Islet of Langerhans (tissue), 1 donor: ENCODE measurements at regions not wholly inside any gene's neighbourhood (a gene's known extent, or its start where the extent isn't known, plus 50 kb on each side); places are given as distances from the start of the nearest gene placed in this dataset.
A peak's percentile ranks its signal among the peaks of the same experiment; 100 is the strongest.

Experiments
- FAIRE-seq: peaks from one replicate; lab custom pipeline; 2011; peaks lifted over from hg19 to GRCh38; lab: Jason Lieb, UNC

DNA sequence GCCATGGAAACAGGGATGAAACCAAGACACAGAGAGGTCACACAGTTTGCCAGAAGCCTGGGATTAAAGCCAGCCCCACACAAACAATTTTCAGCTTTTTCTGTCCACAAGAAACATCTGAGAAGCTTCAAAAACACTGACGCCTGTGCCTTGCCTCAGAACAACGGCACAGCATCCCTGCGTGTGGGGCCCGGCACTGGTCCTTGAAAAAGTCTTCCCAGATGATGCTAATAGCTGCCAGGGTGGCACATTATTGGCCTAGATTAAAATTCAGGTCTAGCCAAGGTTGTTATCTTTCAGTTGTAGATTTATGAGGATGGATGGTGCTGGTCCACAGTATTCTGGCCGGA is 321.4 kb downstream of the HAPSTR1 start:
- no peak for FAIRE-seq

DNA sequence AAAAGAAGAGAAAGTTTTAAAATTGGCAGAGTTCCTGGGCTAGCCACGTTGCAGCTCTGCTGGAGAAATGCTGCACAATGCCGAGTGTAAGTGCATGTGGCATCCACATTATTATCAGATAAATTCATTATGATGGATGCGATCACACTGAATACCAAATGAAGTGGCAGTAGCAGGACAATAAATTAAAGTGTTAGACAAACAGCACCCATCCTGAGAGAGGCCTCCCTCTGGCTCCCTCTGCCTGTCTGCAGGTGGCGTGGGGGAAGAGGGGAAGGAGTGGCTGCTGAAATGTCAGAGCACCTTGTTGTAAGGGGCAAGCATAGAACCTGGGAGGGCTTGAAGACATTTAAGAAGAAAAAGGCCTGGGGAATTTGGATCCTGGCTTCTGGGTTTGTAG is 324.1 kb downstream of the HAPSTR1 start:
- no peak for FAIRE-seq

DNA sequence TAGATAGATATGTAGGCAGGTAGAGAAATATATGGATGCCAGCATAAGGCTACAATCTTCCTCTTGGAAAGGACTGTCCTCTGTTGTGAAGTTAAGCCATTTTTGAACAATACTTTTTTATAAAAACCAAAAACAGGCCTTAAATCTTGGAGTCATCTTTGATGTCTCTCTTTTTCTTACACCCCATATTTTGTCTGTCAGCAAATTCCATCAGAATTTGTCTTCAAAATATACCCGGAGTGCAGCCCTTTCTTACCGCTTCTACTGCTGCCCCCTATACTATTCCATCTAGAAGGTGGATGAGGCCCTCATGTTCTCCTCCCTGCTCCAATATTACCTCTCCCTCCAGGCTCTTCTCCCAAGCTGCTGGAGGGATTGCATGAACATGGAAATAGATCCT is 326.5 kb downstream of the HAPSTR1 start:
- no peak for FAIRE-seq

DNA sequence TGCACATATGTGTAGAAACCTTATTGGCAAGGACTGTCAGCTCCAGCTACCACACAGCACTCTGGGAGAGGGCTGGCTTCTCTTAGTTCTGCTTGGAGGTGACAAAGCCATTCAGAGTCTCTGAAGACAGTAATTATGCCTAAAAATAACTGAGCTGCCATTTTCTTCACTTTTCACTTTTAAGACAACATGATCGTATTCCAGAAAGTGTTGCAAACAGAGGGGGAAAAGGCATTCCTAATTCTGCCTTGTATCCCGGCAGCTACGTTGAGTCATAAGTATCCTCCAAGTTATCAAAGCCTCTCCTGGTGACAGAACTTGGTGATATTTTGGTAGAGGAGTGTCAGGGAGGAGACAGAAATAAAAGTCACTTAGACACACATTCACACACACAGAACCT is 327.7 kb downstream of the HAPSTR1 start:
- no peak for FAIRE-seq

DNA sequence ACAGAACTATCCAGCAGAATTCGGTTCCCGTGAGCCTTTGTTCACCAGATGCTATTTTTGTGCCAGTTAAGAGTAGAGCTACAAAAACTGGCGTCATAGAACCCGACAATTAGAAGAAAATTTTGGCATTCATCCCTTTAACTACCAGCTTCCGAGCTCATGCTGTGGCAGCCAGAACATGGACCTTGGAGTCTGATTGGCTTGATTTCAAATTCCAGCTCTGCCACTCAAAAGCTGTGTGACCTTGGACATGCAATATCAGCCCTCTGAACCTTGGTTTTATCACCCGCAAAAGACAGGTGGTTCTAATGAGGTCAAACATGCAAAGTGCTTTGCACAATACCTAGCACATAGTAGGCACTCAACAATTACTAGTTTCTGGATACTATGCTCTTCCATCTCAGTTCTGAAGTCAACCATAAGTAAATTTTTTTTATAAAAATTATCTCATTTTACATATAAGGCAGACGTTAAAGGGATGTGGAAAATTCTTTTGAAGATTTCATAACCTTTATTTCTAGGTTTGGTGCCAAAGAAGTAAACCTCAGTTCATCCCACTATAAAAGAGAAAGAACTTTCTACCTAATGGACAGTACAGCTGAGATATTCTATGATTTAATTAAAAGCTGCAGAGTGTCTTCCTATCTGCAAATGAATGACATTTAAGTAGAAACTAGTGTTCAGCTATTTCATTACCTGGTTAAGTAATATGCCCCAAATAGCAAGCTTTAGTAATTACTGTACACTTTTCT is 331.5 kb downstream of the HAPSTR1 start:
- peak; percentile 49 for FAIRE-seq

DNA sequence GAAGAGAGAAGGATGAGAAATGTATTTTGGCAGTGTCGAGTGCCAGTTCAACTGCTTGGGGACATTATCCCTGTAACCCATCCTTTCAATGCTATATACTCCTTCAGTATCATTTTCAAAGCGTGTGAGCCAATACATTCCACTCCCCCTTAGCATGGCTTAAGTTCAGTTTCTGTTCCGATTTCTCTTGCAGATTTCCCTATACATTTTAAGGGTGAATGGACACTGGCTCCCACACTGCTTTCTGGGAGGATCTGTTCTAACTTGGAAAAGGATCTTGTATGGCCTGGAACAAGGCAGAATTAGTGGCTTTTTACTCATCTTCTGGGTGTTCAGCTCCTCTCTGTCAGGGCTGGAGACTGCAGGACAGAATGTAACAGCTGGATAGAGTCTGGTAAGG is 333.8 kb downstream of the HAPSTR1 start:
- FAIRE-seq, result no peak

DNA sequence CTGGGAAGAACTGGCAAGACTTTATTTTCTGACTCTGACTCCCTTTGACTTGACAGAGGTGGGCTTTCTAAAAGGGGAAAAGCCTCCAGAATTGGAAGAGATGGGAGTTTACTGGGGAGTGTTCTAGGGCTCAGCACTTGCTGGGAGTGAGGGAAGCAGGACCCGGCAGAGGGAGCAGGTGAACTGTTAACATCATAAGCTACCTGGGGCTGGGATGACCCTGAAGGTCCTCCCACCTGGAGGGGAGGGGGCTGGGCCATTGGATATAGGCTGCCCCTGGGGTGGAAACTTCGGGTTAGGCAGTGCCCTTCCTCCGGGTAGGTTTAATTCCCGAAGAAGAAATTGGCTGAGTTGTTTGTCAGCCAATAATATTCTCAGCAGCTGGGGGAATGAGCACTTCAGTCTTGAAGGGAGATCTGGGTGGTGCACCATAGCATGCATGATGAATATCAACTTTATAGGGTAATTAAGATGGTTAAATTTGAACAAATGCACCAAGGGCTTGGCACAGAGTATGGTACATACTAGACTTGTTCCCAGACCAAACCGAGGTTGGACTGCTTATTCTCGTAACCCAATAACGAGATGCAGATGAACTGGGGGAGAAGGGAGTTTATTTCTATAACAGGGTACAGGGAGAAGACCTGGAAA is 337.0 kb downstream of the HAPSTR1 start:
- no peak for FAIRE-seq

DNA sequence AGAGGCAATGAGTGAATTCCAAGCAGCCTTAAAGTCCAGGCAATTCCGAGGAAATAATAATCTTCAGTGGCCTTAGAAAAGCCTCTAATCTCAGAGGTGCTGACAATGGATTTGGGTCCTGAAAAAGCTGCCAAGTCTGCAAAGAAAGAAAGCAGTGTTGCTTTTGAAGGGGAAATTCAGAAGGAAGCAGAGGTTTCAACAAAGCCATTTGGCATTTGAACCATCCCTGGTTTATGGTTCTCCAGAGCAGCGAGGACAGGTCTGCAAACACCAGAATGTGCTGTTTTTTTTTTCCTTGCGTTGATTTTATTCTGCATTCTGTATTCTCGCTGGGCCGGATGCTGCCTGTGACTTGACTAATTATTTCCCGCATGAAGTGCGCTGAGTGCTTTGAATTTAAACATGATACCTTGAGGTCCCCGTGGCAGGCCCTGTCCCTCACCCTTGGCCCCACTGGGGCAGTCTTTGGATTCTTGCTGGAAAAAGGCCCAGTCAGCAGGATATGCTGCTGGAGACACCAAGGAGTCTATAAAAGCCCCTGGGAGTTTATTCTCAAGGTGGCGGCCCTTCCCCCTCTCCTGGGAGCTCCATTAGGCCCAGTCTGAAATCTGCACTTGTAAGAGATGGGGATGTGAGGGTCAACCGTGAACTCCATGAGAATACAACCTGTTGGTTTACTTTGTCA is 338.3 kb downstream of the HAPSTR1 start:
- no peak for FAIRE-seq

DNA sequence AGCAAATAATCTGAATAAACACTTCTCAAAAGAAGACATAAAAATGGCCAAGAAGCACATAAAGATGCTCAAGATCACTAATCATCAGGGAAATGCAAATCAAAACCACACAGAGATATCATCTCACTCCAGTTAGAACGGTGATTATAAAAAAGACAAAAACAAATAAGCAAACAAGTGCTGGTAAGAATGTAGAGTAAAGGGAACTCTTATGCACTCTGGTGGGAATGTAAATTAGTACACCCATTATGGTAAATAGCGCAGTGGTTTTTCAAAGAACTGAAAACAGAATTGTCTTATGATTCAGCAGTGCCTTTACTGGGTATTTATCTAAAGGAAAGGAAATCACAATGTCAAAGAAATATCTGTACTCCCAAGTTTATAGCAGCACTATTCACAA is 343.2 kb downstream of the HAPSTR1 start:
- FAIRE-seq, result no peak

DNA sequence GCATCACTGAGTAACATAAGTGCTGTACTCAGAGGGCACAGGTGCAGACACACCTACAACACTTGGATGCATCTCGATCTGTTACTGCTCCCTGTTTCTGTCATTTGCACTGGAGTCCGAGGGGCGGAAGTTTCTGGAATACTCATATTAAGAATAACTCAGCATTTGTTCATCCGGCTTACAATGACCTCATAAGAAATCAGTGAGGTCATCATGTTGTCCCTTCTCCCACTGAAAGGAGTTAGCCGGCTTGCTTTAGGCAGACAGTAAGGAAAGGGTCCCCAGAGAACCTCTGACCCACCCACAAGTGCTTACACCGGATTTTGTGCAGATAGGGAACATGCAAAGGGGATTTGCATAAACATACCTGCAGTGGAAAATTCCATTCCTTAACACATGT is 344.7 kb downstream of the HAPSTR1 start:
- FAIRE-seq, result no peak

DNA sequence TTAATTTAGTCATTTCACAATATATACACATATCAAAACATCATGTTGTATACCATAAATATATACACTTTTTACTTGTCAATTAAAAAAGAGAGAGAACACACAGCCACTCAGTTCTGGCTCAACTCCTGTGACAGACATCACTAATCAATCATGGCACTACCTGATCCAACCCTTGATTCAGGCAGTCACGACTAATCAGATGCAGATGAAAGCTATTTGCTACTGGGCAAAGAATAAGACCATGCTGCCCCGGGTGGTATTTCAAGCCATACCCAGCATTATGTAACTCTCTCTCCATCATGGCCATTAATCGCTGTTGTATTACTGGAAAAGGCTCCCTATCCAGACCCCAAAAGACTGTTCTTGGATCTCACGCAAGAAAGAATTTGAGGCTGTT is 345.7 kb downstream of the HAPSTR1 start:
- FAIRE-seq, result no peak

DNA sequence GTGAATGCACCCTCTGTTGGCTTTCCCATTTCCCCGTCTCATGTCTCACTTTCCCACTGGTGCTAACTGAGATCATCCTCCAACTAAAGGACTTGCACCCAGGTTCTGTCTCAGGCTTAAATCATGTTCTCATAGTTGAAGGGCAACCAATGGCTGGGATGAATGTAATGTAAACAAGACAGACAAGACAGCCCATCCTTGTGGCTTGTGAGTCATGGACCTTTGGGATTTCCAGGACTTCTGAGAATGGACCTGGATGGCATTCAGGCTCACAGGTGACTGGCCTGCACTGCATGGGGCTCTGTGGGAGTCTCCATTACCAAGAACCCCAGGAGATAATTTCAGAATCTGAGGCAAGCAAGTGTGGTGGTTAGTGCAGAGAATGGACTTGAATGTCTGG is 347.5 kb downstream of the HAPSTR1 start:
- FAIRE-seq, result no peak

DNA sequence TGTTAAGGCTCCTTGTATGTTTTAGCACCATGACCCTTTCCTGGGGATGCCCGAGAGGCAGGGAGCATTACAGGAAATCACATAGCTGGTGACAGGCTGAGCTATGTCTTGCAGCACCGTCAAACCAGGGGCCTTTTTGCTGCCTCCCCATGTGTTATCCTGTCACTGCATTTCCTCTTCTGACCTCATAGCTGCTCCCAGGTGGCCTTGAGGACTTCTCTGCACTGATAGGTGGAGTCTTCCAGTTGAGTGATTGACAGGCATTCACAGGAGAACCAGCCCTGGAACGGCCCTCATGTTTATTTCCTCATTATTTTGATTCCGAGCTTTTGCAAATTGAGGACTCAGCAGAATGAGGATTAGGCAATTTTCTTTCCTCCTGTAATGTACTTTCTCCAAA is 349.6 kb downstream of the HAPSTR1 start:
- no peak for FAIRE-seq

DNA sequence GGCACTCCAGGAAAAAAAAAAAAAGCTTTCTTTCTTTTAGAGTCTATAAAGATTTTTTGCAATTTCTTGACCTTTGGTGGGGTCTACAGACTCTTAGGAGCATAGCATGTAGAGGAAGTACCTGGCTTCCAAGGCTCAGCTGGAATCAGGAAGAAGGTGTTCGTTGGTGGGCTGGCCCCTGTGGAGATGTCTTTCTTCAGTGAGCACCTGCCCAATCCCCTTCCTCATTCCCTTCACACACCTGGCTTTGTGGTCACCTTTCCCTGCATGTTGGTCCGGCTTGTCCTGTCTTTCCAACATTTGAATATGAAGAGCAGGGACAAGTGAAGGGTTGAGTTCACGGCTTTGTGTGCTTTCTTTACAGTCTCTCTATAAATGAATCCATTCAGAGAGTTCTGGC is 352.4 kb downstream of the HAPSTR1 start:
- FAIRE-seq, result no peak

DNA sequence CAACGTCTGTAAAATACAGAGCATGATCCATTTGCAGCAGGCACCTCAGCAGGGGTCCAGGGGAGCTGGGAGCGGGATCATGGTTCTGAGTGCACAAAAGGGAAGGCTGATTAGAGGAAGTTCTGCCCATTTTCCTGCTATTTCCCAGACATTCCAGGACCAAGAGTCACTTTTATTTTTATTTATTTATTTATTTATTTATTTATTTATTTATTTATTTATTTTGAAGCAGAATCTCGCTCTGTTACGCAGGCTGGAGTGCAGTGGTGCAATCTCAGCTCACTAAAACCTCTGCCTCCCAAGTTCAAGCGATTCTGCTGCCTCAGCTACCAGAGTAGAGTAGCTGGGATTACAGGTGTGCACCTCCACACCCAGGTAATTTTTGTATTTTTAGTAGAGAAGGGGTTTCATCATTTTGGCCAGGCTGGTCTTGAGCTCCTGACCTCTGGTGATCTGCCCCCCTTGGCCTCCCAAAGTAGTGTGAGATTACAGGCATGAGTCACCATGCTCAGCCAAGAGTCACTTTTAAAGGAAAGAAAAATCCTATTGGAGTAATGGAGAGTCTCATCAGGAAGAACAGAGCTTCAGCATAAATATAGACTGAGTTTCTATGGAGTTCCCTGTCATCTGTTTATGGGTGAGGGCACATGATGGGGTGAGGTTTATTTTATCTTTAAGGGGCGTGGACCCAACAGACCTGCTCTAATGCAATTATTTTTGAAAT is 355.2 kb downstream of the HAPSTR1 start:
- no peak for FAIRE-seq

DNA sequence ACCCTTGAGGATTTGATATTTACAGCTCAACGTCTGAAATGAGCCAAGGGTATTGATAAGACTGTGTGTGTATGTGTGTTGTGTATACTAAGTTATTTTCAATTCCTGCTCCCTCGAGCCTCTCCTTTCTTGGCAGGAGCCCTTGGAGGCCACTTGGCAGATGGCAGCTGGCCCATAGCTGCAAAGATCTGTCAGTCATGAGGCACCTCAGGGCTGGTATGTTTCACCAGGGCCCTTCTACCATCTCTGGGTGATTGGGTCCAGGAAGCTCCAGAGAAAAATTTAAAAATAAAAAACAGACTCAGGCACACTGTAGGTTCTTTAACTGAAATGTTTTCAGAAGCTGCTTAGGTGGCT is 355.7 kb downstream of the HAPSTR1 start:
- FAIRE-seq, result no peak

DNA sequence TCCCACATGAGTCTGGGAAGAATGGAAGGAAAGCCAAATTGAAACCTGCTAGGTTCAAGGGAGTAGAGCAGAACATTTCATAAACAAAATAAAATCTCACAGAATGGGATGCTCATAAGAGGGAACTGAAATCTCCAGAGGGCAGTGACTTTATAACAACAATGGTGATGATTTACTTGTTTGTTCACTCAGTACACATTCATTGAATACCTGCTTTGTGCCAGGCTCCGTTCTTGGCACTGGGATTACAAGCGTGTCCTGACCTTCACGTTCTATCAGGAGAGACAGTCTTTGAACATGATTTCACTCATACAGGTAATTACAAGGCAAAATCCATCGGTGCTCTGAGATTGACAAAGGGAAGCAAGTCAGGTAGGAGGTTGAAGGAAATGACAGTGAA is 356.3 kb downstream of the HAPSTR1 start:
- no peak for FAIRE-seq

DNA sequence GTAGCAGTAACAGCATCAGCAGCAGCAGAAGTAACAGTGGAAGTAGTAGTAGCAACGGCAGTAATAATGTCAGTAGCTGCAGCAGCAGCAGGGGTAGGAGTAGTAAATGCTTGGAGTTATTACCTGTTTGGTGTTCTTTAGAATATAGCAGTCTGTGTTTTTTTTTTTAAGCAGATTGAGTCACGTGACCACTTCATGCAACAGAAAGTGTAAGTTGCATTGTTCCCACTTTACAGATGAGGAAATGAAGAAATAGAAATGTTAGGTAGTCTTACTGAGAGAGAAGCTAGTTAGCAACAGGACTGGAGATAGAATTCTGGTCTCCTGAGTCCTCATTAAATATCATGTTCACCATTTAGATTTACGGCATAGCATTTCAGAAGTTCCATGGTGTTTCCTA is 358.2 kb downstream of the HAPSTR1 start:
- FAIRE-seq, result no peak

DNA sequence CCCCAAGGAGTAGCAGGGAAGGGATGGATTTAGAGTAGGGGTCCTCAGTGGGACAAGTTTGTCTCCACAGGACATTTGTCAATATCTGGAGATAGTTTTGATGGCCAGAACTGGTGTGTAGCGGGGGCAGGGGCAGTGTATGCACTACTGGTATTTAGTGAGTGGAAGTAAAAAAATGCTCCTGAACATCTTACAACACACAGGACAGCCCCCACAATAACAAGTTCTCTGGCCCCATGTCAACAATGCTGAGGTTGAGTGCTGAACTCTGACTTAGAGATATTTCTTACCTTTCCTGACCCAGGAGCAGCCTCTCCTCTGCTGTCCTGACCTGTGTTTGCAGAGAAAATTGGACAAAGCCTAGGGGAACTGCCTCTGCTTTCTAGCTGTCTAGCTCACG is 365.8 kb downstream of the HAPSTR1 start:
- no peak for FAIRE-seq

DNA sequence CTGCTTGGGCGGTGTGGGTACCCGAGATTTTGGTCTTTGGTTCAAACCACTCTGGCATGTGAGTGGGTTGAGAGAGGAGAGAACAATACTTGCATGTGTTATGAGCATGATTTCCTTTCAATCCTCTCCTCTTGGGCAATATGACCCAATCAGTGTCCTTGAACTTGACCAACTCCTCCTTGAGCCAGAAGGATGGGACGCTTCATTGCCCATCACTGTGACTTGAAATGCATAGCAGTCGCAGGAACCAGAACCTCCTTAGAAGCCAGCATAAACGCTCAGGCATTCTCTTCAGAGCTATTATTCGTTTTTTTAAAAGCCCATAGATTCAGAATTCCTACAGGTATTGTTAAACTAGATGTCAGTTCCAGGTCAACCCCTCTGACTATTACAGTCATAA is 367.4 kb downstream of the HAPSTR1 start:
- no peak for FAIRE-seq

DNA sequence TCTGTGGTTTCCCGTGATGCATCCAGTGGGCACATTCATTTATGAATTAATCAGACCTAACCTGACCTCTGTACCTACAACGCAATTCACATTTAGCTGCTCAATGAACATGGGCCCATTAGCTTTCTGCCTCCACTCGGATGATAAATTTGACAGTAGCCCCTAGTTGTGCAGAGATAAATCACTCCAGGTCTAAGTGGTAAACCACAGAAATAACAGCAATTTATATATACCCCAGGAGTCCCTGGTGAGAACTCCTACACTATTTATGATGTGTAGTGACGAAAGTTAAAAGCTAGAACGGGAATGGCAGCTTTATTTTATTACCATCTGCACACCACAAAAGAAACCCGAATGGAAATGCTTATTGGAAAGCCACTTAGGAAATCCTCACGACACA is 371.5 kb downstream of the HAPSTR1 start:
- FAIRE-seq, result no peak

DNA sequence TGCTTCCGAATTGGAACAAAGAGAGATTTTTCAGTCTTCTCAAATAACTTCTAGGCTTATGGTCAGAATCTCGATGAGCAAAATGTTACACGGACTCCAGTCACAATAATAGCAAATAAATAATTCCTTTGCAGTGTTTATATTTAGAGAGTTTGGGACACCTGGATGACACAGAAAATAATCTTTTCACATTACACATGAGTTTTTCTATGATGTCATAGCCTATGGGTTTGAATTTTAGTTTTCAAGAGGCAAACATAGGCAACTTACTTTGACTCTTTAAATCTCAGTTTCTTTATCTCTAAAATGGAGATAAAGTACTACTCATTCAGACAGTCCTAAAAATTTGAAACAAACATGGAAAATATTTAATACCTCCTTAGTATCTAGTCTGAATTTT is 372.0 kb downstream of the HAPSTR1 start:
- FAIRE-seq, result peak; percentile 88

DNA sequence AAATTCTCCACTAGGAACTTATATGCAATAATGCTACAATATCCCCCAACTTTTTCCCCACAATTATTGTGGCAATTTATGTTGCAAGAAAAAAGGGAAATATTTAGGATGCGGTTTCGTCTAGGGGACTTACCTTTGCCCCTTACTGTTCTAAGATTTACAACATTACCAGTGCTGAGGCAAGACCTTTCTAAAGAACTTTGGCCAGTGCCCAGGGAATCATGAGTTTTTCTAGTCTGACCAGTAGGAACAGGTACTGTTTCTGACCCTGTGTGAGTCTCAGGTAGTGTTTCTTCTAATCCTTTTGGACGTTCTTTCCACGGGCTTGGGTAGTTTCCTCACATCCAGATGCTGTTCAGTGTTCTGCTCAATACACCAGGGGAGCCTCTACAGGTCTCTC is 373.7 kb downstream of the HAPSTR1 start:
- FAIRE-seq, result no peak
